Body of pancreas (tissue), 4 donors: ENCODE measurements at regions not wholly inside any gene's neighbourhood (a gene's known extent, or its start where the extent isn't known, plus 50 kb on each side); places are given as distances from the start of the nearest gene placed in this dataset.

Experiments used
- POLR2A ChIP-seq, 3 donors: fragments of 450-650 bp; IDR thresholded peaks; one replicate each; pipeline ENCODE4 v1.6.1; 2016; ENCODE audit warnings: antibody characterized with exemption in 3 of 3, mild to moderate bottlenecking in 2 of 3
- TF ChIP-seq, protein P1 (sequence below), 7 experiments: fragments of 450-650 bp in 4 of 7; fragments of 200-600 bp in 3 of 7; sonication (generic) in 3 of 7; IDR thresholded peaks; one replicate each; pipeline ENCODE4 v1.5.1; 2016 to 2019; ENCODE audit warnings: antibody characterized with exemption in 7 of 7

DNA sequence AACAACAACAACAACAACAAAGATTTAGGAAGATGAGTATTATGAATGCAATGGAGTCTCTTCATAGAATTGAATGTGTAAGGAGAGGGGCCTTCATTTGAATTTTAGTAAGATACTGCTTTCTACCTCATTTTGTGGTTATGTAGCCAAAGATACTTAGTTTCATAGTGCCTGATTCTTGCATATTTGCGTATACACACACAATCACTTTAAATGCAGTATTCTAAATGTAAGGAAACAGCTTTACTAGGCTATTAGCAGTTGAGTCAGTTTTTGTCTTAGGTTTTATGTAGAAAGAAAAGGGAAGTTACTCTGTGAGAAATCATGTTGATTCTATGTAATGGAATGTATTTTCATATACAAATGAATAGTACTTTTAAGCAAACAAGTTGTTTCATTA, 80.5 kb downstream of the HAUS1 start:
- TF ChIP-seq POLR2A (IDR thresholded peaks at IDR 0.05): no peak
- TF ChIP-seq, protein P1, sequence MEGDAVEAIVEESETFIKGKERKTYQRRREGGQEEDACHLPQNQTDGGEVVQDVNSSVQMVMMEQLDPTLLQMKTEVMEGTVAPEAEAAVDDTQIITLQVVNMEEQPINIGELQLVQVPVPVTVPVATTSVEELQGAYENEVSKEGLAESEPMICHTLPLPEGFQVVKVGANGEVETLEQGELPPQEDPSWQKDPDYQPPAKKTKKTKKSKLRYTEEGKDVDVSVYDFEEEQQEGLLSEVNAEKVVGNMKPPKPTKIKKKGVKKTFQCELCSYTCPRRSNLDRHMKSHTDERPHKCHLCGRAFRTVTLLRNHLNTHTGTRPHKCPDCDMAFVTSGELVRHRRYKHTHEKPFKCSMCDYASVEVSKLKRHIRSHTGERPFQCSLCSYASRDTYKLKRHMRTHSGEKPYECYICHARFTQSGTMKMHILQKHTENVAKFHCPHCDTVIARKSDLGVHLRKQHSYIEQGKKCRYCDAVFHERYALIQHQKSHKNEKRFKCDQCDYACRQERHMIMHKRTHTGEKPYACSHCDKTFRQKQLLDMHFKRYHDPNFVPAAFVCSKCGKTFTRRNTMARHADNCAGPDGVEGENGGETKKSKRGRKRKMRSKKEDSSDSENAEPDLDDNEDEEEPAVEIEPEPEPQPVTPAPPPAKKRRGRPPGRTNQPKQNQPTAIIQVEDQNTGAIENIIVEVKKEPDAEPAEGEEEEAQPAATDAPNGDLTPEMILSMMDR (IDR thresholded peaks at IDR 0.05): no peak
